ENCODE measurements at regions not wholly inside any gene's neighbourhood (a gene's known extent, or its start where the extent isn't known, plus 50 kb on each side); places are given as distances from the start of the nearest gene placed in this dataset.

GRCh38 chr5:54848581-54848980, 136.8 kb downstream of the ESM1 start:
- WGBS: 78% methylated on average over 5 of the region's 5 CpGs
- TF ChIP-seq POLR2A (IDR thresholded peaks at IDR 0.05; ENCODE audit: low read depth) (no peak), POLR2AphosphoS5 (IDR thresholded peaks at IDR 0.05) (no peak), CTCF (IDR thresholded peaks at IDR 0.05) (no peak), EP300 (IDR thresholded peaks at IDR 0.05) (no peak)
- intact Hi-C loops (cut with DNase I): no loop called here

GRCh38 chr5:54845567-54845941, 139.8 kb downstream of the ESM1 start:
- peaks cover 0 to 4% (median 0%) of the 10 kb centered on the region in 4 donors for H3K27me3 ChIP-seq
- no peaks in the 10 kb centered on the region for H3K36me3 ChIP-seq
- no peak for DNase-seq (ENCODE audit: extremely low spot score)
- no peak overlapping the region for H3K27ac ChIP-seq (replicated peaks in 1 of 4)
- H3K4me3 ChIP-seq: no peak overlapping the region
- H3K4me1 ChIP-seq: peaks cover 0 to 6% (median 3%) of the 10 kb centered on the region in 4 donors
- intact Hi-C loops (cut with DNase I): loop anchor here (1.0 kb wide), 1 partner anchor 328 kb away; the partner anchor contains the start of gene SNX18
- TF ChIP-seq POLR2AphosphoS5 (IDR thresholded peaks at IDR 0.05) (no peak), POLR2A (IDR thresholded peaks at IDR 0.05; ENCODE audit: low read depth) (no peak), EP300 (IDR thresholded peaks at IDR 0.05) (no peak), CTCF (IDR thresholded peaks at IDR 0.05) (no peak)
- no peaks in the 10 kb centered on the region for H3K9me3 ChIP-seq
- 70% methylated on average over 3 of the region's 3 CpGs for WGBS

More at GRCh38 chr5:54848581-54848980, 136.8 kb downstream of the ESM1 start:
- Histone ChIP-seq H3K36me3 (no peaks in the 10 kb centered on the region), H3K4me1 (peaks cover 0 to 6% (median 3%) of the 10 kb centered on the region in 4 donors), H3K4me3 (no peak overlapping the region), H3K27ac (replicated peaks in 1 of 4) (no peak overlapping the region), H3K27me3 (peaks cover 0 to 4% (median 0%) of the 10 kb centered on the region in 4 donors), H3K9me3 (no peaks in the 10 kb centered on the region)
- DNase-seq (ENCODE audit: extremely low spot score): no peak

GRCh38 chr5:54844905-54845566, 140.4 kb downstream of the ESM1 start:
- H3K4me1 ChIP-seq: peaks cover 0 to 6% (median 3%) of the 10 kb centered on the region in 4 donors
- no peaks in the 10 kb centered on the region for H3K9me3 ChIP-seq
- H3K27ac ChIP-seq (replicated peaks in 1 of 4): no peak overlapping the region
- H3K36me3 ChIP-seq: no peaks in the 10 kb centered on the region
- H3K27me3 ChIP-seq: peaks cover 0 to 4% (median 0%) of the 10 kb centered on the region in 4 donors
- WGBS: 51% methylated on average over 6 of the region's 6 CpGs
- peak overlapping the region in 3 of 4 donors; percentile 16 to 37 (median 34) for H3K4me3 ChIP-seq
- DNase-seq (ENCODE audit: extremely low spot score): no peak
- intact Hi-C loops (cut with DNase I): loop anchor here (1.0 kb wide), 1 partner anchor 328 kb away; the partner anchor contains the start of gene SNX18
- TF ChIP-seq CTCF (IDR thresholded peaks at IDR 0.05): peak; percentile 58 to 69 (median 65)
- no peak for TF ChIP-seq POLR2A (IDR thresholded peaks at IDR 0.05; ENCODE audit: low read depth)
- TF ChIP-seq POLR2AphosphoS5 (IDR thresholded peaks at IDR 0.05): no peak

GRCh38 chr5:54844266-54844665, 141.1 kb downstream of the ESM1 start:
- Histone ChIP-seq H3K27ac (replicated peaks in 1 of 4) (no peak overlapping the region), H3K9me3 (no peaks in the 10 kb centered on the region), H3K4me3 (no peak overlapping the region), H3K36me3 (no peaks in the 10 kb centered on the region), H3K27me3 (peaks cover 0 to 4% (median 0%) of the 10 kb centered on the region in 4 donors), H3K4me1 (peaks cover 0 to 6% (median 3%) of the 10 kb centered on the region in 4 donors)
- intact Hi-C loops (cut with DNase I): no loop called here
- no peak for DNase-seq (ENCODE audit: extremely low spot score)
- 69% methylated on average over 4 of the region's 4 CpGs for WGBS
- TF ChIP-seq EP300 (IDR thresholded peaks at IDR 0.05) (no peak), CTCF (IDR thresholded peaks at IDR 0.05) (no peak), POLR2AphosphoS5 (IDR thresholded peaks at IDR 0.05) (no peak), POLR2A (IDR thresholded peaks at IDR 0.05; ENCODE audit: low read depth) (no peak)

Data from esophagus muscularis mucosa (tissue), 4 donors.